Amniotic stem cell (primary cell): ENCODE measurements at regions not wholly inside any gene's neighbourhood (a gene's known extent, or its start where the extent isn't known, plus 50 kb on each side); places are given as distances from the start of the nearest gene placed in this dataset.
"Not testable (repeated sequence)": the region's sequence is repeated elsewhere in the genome, so short reads cannot be mapped to it uniquely, and the experiment has no call there.

ENCODE experiments used
- DNase-seq: peaks from one replicate; lab custom pipeline; 2025; lab: John Stamatoyannopoulos, UW

DNA sequence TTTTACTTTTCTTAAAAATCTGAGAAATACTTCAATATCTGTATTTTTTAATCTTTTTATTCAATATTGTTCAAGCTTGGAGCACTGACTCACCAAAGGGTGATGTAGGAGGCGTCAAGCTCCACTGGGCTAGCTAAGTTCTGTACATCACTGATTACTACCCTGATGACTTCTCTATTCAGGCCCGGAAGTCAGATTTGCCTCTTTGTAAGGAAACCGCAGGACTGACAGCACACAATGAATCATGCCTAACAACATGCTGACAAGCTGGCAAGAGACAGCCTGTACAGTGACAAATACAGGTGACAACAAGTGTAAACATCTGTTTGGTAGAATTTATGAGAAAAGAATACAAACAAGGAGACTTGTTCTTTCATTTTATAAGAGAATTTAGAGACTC is 627.9 kb upstream of the RORB start:
- peak; percentile 44 for DNase-seq

DNA sequence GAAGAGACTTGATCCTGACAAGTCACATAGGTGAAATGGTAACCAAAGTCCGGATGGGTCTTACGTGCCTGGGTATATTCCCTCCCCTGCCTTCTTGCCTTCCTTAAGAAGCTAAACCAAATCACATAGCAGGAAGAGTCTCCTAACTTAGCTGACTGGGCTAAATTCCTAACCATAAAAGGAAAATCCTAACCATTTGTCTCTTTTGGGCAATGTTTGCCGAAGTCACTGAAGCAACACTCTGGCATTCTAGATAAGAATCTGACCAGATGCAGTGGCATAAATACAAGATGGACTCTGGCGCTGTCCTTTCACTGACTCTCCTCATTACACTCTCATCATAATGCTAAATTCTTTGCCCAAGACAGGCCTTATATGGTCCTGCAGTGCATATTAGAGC is 625.5 kb upstream of the RORB start:
- no peak for DNase-seq

DNA sequence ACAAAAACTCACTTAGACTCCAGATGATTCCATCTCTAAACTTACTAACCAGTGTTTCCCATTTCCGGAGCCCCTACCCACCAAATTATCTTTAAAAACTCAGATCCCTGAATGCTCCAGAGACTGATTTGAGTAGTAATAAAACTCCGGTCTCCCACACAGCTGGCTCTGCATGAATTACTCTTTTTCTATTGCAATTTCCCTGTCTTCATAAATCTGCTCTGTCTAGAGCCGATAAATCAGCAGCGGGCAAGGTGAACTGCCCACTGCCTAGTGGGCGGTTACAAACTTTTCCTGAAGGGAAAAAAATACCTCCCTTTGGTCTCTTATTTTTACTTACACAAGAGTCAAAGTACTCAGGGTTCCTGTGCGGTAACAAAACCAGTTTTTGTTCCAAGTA is 624.4 kb upstream of the RORB start:
- no peak for DNase-seq

DNA sequence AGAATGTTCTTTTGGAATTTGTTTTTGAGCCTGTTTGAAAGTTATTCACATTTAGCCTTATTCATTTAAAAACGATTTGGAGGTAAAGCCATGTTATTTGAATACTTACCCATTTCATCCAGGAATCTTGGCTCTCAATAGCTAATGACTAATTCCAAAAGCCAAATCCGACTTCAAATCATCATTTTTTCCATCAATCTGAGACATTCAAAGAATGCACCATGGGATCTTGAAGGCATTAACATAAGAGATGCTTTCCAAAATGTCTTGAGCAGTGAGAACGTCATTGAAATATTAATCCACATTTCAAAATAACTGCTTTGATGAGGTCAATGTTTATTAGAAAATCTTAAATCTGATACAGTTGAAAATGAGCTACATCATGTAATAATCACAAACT is 617.0 kb upstream of the RORB start:
- no peak for DNase-seq

DNA sequence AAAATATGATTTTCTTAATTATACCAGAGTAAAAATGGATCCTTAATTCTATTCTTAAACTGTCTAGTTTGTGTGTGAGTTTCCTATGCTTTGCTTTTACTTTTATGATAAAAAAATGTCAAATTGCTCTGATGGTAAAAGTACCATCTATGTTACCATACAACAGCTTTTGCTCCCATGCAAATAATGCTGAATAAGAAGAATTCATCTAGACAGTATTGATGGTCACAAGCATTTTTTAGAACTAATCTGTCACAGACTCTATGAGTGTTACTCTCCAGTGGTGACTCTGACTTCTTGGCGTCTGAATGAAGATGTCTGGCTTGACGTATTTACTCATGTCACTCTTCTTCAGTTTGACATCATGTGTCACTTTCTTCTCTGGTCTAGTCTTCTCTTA is 608.1 kb upstream of the RORB start:
- DNase-seq = no peak

DNA sequence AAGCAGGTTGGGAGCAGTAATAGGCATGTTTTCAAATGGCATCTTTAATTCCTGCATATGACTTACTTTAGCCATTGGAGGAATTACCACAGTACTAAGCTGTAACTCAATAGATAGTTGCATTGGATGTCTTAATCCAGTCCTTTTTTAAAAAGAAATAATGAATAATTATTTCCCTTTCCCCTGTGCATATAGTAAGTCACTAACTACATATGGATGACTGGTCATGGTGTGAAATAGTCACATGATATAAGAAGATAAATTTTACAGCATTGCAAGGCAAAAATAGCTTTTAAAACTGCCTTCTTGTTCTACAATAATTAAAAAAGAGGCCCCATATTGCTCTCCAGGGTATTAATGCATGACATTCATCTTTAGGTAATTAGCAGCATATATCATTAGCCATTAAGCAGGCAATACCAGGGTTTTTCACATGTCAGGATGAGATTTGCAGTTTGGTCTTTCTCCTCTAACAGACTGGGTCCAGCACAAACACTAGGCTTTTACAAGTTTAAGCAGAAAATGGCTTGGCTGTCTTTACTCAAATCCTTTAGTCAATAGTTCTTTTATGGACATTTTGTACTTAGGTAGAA is 606.4 kb upstream of the RORB start:
- DNase-seq = no peak

DNA sequence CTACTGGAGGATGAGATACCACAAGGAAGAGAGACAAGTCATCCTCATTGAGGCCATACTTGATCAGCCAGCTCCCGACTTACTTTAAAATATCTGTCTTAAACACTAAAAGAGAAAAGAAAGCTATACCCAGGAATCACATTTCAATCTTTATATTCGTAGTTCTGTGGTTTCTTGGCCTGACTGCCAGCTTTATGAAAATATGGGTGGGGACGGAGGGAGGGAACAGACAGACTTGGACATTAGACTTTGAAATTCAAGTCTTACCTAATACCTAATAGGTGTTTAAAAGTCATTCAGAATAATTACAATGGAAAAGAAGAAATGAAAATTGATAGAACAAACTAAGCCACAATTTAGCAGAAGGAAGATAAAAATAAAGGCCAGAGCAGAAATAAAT is 604.8 kb upstream of the RORB start:
- no peak for DNase-seq

DNA sequence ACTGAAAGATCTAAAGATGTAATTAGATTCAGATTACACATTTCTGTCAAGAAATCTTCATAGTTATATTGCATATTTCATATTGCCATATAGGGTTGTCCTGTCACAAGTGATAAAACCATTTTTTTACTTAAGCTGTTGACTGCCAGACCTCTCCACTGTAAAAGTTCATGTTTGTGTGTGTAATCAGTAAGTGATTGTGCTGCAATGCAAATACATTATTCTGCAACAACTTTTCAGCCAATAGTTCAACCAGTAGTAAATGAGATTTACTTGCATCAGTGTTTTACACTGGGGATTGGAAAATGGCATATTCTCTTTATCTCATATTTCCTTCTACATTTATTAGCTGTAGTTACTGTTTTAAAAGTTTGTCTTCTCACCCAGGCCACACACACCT is 603.9 kb upstream of the RORB start:
- DNase-seq = no peak

DNA sequence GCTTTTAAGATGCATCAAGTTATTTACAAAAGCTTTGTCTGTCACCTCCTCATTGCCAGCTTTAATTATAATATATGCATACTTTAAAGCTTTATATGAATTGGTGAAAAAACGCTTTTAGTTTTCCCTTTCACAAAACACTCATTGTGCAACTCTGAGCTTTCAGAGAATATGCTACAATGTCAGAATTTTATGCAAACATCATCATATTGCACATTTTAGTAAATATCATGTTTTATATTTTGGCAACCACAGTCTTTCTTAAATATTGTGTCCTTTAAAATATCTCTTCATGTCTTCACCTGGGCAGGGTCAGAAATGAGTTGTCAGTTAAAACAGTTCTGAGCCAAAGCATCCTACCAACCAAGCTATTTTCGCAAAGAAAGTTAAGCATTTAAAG is 601.1 kb upstream of the RORB start:
- DNase-seq = no peak

DNA sequence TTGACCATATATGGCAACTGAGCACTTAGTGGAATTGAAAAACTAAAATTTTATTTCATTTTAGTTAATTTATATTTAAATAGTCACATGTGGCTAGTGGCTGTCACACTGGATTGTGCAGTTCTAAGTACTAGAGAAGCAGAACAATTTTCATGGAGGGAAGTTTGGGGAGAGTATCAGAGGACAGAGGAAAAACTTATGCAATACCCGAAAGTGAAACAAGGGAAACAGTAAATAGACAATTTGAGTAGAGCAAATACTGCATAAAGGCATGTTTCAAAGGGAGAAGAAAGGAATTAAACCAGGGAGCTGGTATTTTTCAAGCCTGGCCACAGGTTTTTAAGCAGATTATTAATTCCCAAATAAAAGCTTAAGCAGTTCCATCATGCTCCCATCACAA is 590.5 kb upstream of the RORB start:
- no peak for DNase-seq

DNA sequence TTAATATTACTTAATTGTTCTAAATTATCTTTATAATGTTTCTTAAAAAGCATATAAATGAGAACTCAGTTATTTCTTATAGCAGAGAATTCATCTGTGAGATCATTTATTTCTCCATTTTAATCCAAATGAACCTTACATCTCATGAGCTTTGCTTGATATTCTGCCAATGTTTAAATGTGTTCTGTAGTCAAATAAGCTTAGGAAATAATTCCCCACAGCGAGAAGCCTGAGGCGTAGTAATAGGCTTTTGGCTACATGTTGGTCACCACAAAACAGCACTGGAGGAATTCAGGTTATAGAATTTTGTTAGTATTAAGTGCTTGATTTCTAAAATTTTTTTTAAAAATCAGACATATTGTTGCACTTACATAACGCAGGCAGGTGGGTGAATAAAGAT is 585.3 kb upstream of the RORB start:
- DNase-seq = no peak

DNA sequence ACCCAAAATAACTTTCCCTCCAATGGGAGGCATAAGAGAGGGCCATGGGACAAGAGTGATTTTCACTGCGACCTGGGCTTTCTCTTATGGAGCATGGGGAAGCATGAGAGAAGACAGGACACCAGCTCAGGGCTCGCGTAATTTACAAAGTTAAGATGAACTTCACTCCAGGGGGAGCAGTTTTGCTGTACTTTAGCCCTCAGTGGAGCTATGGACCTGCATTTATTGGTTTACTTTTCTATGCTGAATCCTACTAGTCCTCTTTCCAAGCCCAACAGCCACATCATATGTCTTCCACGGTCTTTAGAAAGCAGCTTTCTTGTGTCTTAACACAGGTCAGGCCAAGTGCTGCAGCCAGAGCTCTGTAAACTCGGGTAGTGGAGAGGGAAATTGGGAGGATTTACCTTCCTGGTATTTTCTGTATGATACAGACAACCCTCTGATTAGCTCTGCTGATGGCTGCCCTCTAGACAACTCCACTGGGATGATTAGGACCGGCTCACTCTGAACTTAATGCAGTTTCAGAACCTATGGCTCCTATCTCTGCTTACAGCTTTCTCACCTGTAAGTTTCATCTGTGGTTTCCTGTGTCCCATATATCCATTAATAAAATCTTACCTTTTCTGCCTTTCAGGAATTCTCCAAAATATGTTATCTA is 581.0 kb upstream of the RORB start:
- DNase-seq = no peak

DNA sequence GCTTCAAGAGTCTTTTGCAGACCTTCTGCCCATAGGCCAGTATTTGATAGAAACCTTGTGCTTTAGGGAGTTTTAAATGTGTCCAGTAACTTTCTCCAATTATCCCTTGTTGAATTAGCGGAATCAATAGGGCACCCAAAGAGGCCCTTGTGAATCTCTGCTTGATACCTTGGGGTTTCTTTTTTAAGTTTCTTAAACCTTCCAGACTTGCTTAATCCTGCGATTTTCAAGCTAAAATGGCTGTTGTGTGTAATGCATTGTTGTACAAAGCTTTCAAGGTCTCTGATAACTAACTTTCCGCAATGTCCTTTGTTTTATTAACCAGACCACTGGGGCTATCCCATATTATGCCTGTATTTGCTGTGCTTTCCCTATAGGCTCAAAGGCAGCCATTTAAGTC is 577.4 kb upstream of the RORB start:
- DNase-seq = no peak

DNA sequence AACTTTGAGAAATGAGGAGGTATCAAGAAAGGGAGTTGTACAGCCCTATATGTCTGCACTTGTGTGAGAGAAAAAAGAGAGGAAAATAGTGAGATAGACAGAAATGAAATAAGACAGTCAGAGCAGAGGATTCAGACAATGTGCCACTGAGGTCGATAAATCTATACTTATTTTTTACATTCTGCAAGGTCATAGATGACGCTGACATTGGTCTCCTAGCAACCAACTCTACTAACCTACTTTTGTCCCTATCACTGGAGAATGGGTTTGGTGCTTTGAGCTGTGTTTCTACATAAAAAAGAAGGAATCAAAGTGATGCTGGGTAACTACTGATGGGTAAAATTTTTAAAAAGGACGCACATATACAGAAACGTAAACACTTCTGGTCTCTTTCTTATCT is 573.3 kb upstream of the RORB start:
- DNase-seq = no peak

DNA sequence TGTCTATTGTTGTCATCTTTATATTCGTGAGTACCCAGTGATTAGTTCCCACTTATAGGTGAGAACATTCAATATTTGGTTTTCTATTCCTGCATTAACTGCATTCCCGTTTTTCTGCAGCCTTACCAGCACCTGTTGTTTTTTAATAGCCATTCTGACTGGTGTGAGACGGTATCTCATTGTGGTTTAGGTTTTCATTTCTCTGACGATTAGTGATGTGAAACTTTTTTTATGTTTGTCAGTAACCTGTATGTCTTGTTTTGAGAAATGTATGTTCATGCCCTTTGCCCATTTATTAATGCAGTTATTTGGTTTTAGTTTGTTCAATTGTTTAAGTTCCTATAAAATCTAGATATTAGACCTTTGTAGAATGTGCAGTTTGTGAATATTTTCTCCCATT is 546.0 kb upstream of the RORB start:
- DNase-seq = no peak

DNA sequence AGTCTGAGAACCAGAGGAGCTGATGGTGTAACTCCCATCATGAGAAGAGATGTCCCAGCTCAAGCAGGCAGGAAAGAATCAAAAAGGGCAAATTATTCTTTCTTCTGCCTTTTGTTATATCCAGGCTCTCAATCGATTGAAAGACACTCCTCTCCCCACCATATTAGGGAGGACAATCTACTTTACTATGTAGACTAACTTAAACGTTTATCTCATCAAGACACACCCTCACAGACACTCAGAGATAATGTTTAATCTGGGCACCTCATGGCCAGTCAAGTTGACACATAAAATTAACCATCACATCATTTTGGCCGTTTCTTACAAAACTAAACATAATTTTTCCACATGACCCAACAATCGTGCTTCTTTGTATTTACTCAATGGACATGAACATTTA is 534.3 kb upstream of the RORB start:
- DNase-seq = no peak

DNA sequence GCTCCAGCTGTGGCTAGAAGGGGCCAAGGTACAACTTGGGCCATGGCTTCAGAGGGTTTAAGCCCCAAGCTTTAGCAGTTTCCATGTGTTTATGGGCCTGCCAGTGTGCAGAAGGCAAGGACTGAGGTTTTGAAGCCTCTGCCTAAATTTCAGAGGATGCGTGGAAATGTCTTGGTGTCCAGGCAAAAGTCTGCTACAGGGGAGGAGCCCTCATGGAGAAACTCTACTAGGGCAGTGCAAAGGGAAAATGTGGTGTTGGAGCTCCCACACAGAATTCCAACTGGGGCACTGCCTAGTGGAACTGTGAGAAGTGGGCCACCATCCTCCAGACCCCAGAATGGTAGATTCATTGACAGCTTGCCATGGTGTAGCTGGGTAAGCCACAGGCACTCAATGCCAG is 527.2 kb upstream of the RORB start:
- no peak for DNase-seq

DNA sequence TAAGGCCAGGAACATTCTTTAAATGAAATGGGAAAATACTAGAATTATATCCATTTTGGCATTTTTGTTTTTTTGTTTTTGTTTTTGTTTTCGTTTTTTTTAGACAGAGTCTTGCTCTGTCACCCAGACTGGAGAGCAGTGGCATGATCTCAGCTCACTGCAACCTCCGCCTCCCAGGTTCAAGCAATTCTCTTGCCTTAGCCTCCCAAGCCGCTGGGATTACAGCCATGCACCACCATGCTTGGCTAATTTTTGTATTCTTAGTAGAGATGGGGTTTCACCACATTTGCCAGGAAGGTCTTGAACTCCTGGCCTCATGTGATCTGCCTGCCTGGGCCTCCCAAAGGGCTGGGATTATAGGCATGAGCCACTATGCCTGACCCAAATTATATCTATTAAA is 520.7 kb upstream of the RORB start:
- not testable (repeated sequence) for DNase-seq

DNA sequence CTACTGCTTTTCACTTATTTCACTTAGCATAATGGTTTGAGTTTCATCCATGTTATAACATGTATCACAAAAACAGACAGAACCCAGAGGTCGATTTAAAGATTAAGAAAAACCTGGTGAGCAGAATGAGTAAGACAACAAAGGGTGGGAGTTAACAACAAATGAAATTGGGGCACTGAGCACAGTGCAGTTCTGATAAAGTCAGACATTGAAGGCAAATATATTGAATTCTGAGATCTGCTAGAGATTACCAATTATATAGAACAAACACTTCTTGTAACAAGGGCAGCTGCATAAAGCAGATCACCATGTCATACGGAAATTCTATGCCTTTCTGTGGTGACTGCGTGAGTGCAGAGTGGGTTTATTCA is 517.3 kb upstream of the RORB start:
- no peak for DNase-seq

DNA sequence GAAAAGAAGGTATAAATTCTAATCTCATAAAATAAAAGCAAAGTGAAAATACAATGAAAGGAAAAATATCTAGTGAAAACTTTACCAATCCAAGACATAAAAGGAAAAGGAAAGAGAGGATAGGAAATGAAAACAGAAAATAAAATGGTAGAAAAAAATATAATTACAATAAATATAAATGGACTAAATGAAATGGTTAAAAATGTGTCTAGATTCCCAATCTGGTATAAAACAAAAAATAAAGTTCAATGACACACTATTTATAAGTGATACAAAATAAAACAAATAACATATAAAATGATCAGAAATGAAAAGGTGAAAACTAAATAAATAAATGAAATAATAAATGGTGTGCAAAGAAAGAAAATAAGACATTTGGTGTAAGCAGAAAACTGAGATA is 516.4 kb upstream of the RORB start:
- DNase-seq = no peak

DNA sequence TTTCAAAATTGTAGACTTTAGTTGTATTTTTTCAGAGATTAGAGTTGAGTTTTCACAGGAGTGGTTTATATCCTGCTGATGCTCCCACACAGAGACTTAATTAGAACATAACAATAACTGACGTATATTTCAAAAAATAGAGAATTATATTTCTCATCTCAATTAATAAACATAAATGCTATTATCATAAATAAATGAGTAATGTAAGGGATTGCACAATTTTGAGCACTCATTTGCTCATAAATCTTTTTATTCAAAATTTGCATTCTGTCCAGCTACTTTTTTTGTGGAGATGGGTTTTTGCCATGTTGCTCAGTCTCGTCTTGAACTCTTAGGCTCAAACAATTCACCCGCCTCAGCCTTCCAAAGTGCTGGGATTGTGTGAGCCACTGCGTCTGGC is 515.7 kb upstream of the RORB start:
- DNase-seq = no peak

DNA sequence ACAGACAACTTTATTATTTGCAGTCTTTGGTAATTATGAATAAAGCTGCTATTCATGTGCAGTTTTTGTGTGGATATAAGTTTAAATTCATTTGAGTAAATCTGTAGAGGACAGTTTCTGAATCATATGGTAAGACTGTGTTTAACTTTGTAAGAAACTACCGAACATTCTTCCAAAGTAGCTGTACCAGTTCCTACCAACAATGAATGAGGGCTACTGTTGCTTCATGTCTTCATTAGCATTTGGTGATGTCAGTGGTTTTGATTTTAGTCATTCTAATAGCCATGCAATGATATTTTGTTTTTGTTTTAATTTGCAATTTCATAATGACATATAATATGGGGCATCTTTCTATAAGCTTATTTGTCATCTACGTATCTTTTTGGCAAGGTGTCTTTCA is 501.3 kb upstream of the RORB start:
- no peak for DNase-seq

DNA sequence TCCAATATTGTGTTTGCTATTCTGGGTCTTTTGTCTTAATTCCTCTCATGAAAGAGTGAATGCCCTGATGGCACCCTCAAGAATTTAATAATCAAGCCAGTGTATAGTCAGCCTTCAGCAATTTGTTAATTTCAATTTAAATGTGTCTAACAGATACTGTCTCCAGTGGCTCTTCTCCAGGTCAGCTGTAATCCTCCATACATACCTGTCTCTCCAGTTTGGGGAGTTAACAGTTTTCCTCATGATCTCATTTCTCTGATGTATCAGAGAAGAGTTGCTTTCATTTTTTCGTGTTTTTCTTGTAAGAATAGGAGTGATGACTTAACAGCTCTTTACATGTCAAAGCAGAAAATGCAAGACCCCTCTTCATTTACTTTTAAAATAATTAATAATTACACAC is 500.3 kb upstream of the RORB start:
- DNase-seq = no peak

DNA sequence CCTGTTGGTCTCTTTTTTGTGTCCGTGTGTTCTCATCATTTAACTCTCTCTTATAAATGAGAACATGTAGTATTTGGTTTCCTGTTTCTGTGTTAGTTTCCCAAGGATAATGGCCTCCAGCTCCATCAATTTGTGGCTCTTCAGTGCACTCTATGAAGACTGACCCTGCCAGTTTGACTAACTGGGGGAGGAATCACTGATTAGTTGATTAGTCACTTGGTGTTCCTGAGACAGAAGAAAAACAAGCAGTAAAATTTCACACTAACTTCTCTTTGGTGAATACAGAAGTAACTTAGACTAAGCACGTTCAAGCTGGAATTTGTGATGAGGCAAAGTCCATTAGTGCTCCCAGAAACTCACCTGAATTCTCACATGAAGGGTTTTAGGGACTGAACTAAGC is 495.8 kb upstream of the RORB start:
- no peak for DNase-seq

DNA sequence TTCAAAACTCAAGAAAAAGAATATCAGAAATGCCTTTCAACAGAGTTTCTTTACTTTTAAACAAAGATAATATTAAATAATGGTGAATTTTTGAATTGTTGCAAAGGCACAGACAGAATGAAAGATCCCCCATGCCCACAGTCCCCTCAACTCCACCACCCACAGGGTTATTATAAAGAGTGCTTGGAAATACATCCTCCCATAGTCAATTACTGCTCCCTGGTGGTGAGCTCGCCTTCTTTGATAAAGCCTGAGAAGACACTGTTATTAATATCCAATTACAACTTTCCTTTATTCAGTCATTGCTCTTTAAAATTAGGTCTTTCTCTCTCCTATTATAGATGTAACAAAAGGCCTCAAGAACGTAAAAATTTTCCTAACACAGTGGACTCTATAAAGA is 490.2 kb upstream of the RORB start:
- DNase-seq = no peak
